B cell (primary cell): ENCODE measurements at regions not wholly inside any gene's neighbourhood (a gene's known extent, or its start where the extent isn't known, plus 50 kb on each side); places are given as distances from the start of the nearest gene placed in this dataset.

Experiments used
- ATAC-seq: fragments of 200-7000 bp; cut with Tn5 transposase; one replicate; pipeline ENCODE4 v1.10.0; 2021; ENCODE audit warnings: low read depth, mild to moderate bottlenecking, moderate number of reproducible peaks, moderate library complexity
- CTCF ChIA-PET: fragments of 350-600 bp; sonication (Branson Sonifier 250); formaldehyde crosslinking; loops from one replicate; lab custom pipeline; 2021; ENCODE audit warnings: antibody characterized with exemption, inconsistent platforms; lab: Charles Lee
- POLR2A ChIA-PET: fragments of 350-600 bp; sonication (Branson Sonifier 250); formaldehyde crosslinking; loops from one replicate; lab custom pipeline; 2021; ENCODE audit warnings: antibody characterized with exemption; lab: Charles Lee
- DNase-seq: peaks from one replicate; pipeline ENCODE4 v3.0.0; 2013
- H2AFZ ChIP-seq: 2 replicates; pipeline ENCODE4 v1.6.1; 2012; ENCODE audit warnings: mild to moderate bottlenecking, low read depth, low read length; ENCODE audit not compliant: insufficient read depth, poor library complexity, severe bottlenecking
- H3K27ac ChIP-seq, 2 donors: 1 replicate in 1 of 2; 2 replicates in 1 of 2; pipeline ENCODE4 v1.5.1; 2012 to 2013; ENCODE audit warnings: low read length in 2 of 2, mild to moderate bottlenecking in 2 of 2, moderate library complexity in 1 of 2
- H3K27me3 ChIP-seq, 4 experiments: fragments of 200-600 bp in 1 of 4; sonication (generic) in 1 of 4; replicated peaks in 1 of 4; 1 replicate in 2 of 4; 2 replicates in 2 of 4; pipeline versions ENCODE4 v1.6.1 to v1.7.0; 2013 to 2016; ENCODE audit warnings: low read length in 3 of 4, mild to moderate bottlenecking in 2 of 4, mixed read lengths in 1 of 4, moderate library complexity in 1 of 4; ENCODE audit not compliant: insufficient read depth in 4 of 4, control insufficient read depth in 3 of 4; ENCODE audit errors: control extremely low read depth in 1 of 4
- H3K36me3 ChIP-seq, 2 experiments: replicated peaks in 1 of 2; 1 replicate in 1 of 2; 2 replicates in 1 of 2; pipeline versions ENCODE4 v1.6.1 to v1.7.1; 2013; ENCODE audit warnings: low read length in 1 of 2; ENCODE audit not compliant: insufficient read depth in 2 of 2, control insufficient read depth in 1 of 2; ENCODE audit errors: control extremely low read depth in 1 of 2, extremely low read depth in 1 of 2
- H3K4me1 ChIP-seq, 2 donors: fragments of 200-600 bp in 1 of 2; sonication (generic) in 1 of 2; 1 replicate in 1 of 2; 2 replicates in 1 of 2; pipeline versions ENCODE4 v1.5.1 to v1.6.1; 2013 to 2017; ENCODE audit warnings: low read length in 2 of 2; ENCODE audit not compliant: control insufficient read depth in 2 of 2, insufficient read depth in 2 of 2
- H3K4me2 ChIP-seq: replicated peaks from 2 replicates; pipeline ENCODE3; 2012; ENCODE audit warnings: mild to moderate bottlenecking, low read depth, low read length; ENCODE audit not compliant: poor library complexity, severe bottlenecking
- H3K4me3 ChIP-seq, 5 experiments: fragments of 200-600 bp in 1 of 5; sonication (generic) in 1 of 5; 1 replicate in 3 of 5; 2 replicates in 2 of 5; pipeline versions ENCODE4 v1.5.1 to v1.7.0; 2011 to 2016; ENCODE audit warnings: low read length in 4 of 5, mild to moderate bottlenecking in 4 of 5, low read depth in 2 of 5, control low read depth in 1 of 5, moderate library complexity in 1 of 5; ENCODE audit not compliant: insufficient read depth in 1 of 5; ENCODE audit errors: control extremely low read depth in 1 of 5, extremely low read depth in 1 of 5
- H3K79me2 ChIP-seq: fragments of 200-600 bp; sonication (generic); one replicate; pipeline ENCODE4 v1.6.0; 2016; ENCODE audit warnings: low read length; ENCODE audit not compliant: control insufficient read depth, insufficient read depth
- H3K9ac ChIP-seq: fragments of 200-600 bp; sonication (generic); 2 replicates; pipeline ENCODE4 v1.6.1; 2017; ENCODE audit warnings: mild to moderate bottlenecking, low read length, moderate library complexity
- H3K9me3 ChIP-seq, 3 donors: one replicate each; pipeline versions ENCODE4 v1.6.1 to v1.7.1; 2013; ENCODE audit warnings: low read length in 2 of 3; ENCODE audit not compliant: control insufficient read depth in 2 of 3, insufficient read depth in 1 of 3; ENCODE audit errors: control extremely low read depth in 1 of 3
- H4K20me1 ChIP-seq: 2 replicates; pipeline ENCODE4 v1.6.0; 2012; ENCODE audit warnings: mild to moderate bottlenecking, low read length; ENCODE audit not compliant: insufficient read depth, control insufficient read depth, poor library complexity, severe bottlenecking
- H3K27ac Mint-ChIP-seq: one replicate; pipeline ENCODE4 v1.8.0; 2021; ENCODE audit warnings: mixed read lengths
- H3K27me3 Mint-ChIP-seq: one replicate; pipeline ENCODE4 v1.8.0; 2021; ENCODE audit warnings: mixed read lengths
- H3K4me1 Mint-ChIP-seq: one replicate; pipeline ENCODE4 v1.8.0; 2021; ENCODE audit warnings: mixed read lengths
- H3K4me3 Mint-ChIP-seq: one replicate; pipeline ENCODE4 v1.8.0; 2021; ENCODE audit warnings: mixed read lengths
- H3K9me3 Mint-ChIP-seq: one replicate; pipeline ENCODE4 v1.8.0; 2022; ENCODE audit warnings: mixed read lengths; ENCODE audit not compliant: insufficient read depth
- CTCF ChIP-seq: fragments of 200-600 bp; IDR thresholded peaks from one replicate; pipeline ENCODE4 v1.8.0; 2022; ENCODE audit warnings: antibody characterized with exemption, mild to moderate bottlenecking
- EZH2 ChIP-seq: IDR thresholded peaks from 2 replicates; pipeline ENCODE4 v1.6.1; 2012; ENCODE audit warnings: borderline replicate concordance, low read depth, mild to moderate bottlenecking, moderate library complexity, low read length; ENCODE audit not compliant: insufficient read depth, poor library complexity, severe bottlenecking
- WGBS: methylation state at CpG from one replicate; pipeline ENCODE4 v1.1.5; 2013; ENCODE audit warnings: missing lambda C conversion rate; ENCODE audit not compliant: insufficient coverage; 5-methylcytosine and 5-hydroxymethylcytosine counted together
- intact Hi-C: fragments of 100-400 bp; cut with micrococcal nuclease; formaldehyde crosslinking; loops from one replicate; pipeline ENCODE4 v1.10.0; 2022

GRCh38 chr3:104805042-104805441, 561.7 kb upstream of the ALCAM start:
- no peak overlapping the region for H3K4me2 ChIP-seq
- H4K20me1 ChIP-seq = no peaks in the 10 kb centered on the region
- no peak for ATAC-seq
- CTCF ChIA-PET = no interaction called here
- H3K79me2 ChIP-seq = no peaks in the 10 kb centered on the region
- H3K9me3 ChIP-seq = peaks cover 0 to 3% (median 0%) of the 10 kb centered on the region in 3 donors
- no peak for TF ChIP-seq EZH2
- TF ChIP-seq CTCF = no peak
- H3K9me3 Mint-ChIP-seq = no peaks in the 10 kb centered on the region
- no peak overlapping the region for H3K4me3 ChIP-seq
- no peaks in the 10 kb centered on the region for H3K36me3 ChIP-seq
- POLR2A ChIA-PET = no interaction called here
- peaks cover 6% of the 10 kb centered on the region for H3K27me3 Mint-ChIP-seq
- DNase-seq = no peak
- H3K27me3 ChIP-seq = no peaks in the 10 kb centered on the region
- intact Hi-C loops = no loop called here
- H2AFZ ChIP-seq = no peak overlapping the region
- no peak overlapping the region for H3K4me3 Mint-ChIP-seq
- 94% methylated on average over 2 of the region's 5 CpGs for WGBS
- no peaks in the 10 kb centered on the region for H3K4me1 ChIP-seq
- no peak overlapping the region for H3K27ac Mint-ChIP-seq
- no peak overlapping the region for H3K27ac ChIP-seq
- no peaks in the 10 kb centered on the region for H3K4me1 Mint-ChIP-seq
- no peak overlapping the region for H3K9ac ChIP-seq

GRCh38 chr3:104805508-104805907, 561.2 kb upstream of the ALCAM start:
- TF ChIP-seq EZH2 = no peak
- TF ChIP-seq CTCF = no peak
- ChIA-PET POLR2A (no interaction called here), CTCF (no interaction called here)
- no peak overlapping the region for H3K4me3 Mint-ChIP-seq
- H3K27me3 ChIP-seq = no peaks in the 10 kb centered on the region
- peaks cover 0 to 3% (median 0%) of the 10 kb centered on the region in 3 donors for H3K9me3 ChIP-seq
- no peaks in the 10 kb centered on the region for H3K9me3 Mint-ChIP-seq
- H3K27me3 Mint-ChIP-seq = peaks cover 6% of the 10 kb centered on the region
- H3K79me2 ChIP-seq = no peaks in the 10 kb centered on the region
- no peak overlapping the region for H3K9ac ChIP-seq
- WGBS = no CpG with 5 or more reads among the region's 5 CpGs
- no peaks in the 10 kb centered on the region for H4K20me1 ChIP-seq
- no peak for DNase-seq
- H3K36me3 ChIP-seq = no peaks in the 10 kb centered on the region
- ATAC-seq = no peak
- intact Hi-C loops = no loop called here
- no peak overlapping the region for H3K4me2 ChIP-seq
- no peaks in the 10 kb centered on the region for H3K4me1 Mint-ChIP-seq
- H3K4me1 ChIP-seq = no peaks in the 10 kb centered on the region
- no peak overlapping the region for H3K4me3 ChIP-seq
- no peak overlapping the region for H3K27ac ChIP-seq
- no peak overlapping the region for H3K27ac Mint-ChIP-seq
- H2AFZ ChIP-seq = no peak overlapping the region
